Bronchial epithelial cell (primary cell): ENCODE measurements at regions not wholly inside any gene's neighbourhood (a gene's known extent, or its start where the extent isn't known, plus 50 kb on each side); places are given as distances from the start of the nearest gene placed in this dataset.
A peak's percentile ranks its signal among the peaks of the same experiment; 100 is the strongest.

Source experiments
- DNase-seq: peaks from one replicate; pipeline ENCODE4 v3.0.0-alpha.2; 2010; ENCODE audit warnings: low read depth
- FAIRE-seq: peaks from 2 replicates; lab custom pipeline; 2011; peaks lifted over from hg19 to GRCh38; lab: Jason Lieb, UNC
- H3K27me3 ChIP-seq: 2 replicates; pipeline ENCODE4 v1.5.1; 2011; ENCODE audit warnings: low read length; ENCODE audit not compliant: control insufficient read depth, insufficient read depth
- H3K36me3 ChIP-seq: 2 replicates; pipeline ENCODE4 v1.5.1; 2011; ENCODE audit warnings: low read length; ENCODE audit not compliant: control insufficient read depth, insufficient read depth
- H3K4me3 ChIP-seq: 2 replicates; pipeline ENCODE4 v1.5.1; 2011; ENCODE audit warnings: mild to moderate bottlenecking, low read depth, low read length, control low read depth
- CTCF ChIP-seq: IDR thresholded peaks from 2 replicates; pipeline ENCODE4 v1.5.1; 2011; ENCODE audit warnings: mild to moderate bottlenecking, moderate library complexity, low read length, control low read depth, inconsistent platforms; ENCODE audit not compliant: insufficient read depth, severe bottlenecking

GRCh38 chr3:120524171-120524923, 71.8 kb upstream of the NDUFB4 start:
- FAIRE-seq (no peak), DNase-seq (peak; percentile 78)
- TF ChIP-seq CTCF, result no peak
- Histone ChIP-seq H3K36me3 (no peaks in the 10 kb centered on the region), H3K27me3 (no peaks in the 10 kb centered on the region), H3K4me3 (no peak overlapping the region)

DNA sequence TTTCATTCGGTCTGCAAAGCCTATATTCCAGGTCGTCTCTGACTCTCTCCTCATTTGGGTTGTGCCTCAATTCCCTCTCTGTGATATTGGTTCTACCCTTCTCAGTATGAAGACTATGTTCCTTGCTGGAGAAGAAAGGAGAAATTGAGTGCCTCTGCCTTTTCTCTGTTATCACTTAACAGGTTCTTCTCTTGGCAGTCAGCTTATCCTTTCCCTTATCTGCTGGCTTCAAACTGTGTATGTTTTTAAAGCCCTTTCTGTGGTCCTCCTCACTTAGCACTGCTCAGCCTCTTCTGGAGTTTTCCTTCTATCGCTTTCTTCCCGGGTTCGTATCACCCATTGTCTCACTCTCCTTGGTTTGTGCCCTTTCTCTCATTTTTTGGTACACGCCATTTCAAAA, 65.3 kb upstream of the FSTL1 start:
- H3K4me3 ChIP-seq, result no peak overlapping the region
- FAIRE-seq, result no peak
- no peaks in the 10 kb centered on the region for H3K36me3 ChIP-seq
- no peak for DNase-seq
- H3K27me3 ChIP-seq, result no peaks in the 10 kb centered on the region
- TF ChIP-seq CTCF, result no peak

GRCh38 chr3:120512655-120513054, 61.9 kb upstream of the FSTL1 start:
- no peak overlapping the region for H3K4me3 ChIP-seq
- DNase-seq, result no peak
- H3K27me3 ChIP-seq, result no peaks in the 10 kb centered on the region
- FAIRE-seq, result no peak
- H3K36me3 ChIP-seq, result no peaks in the 10 kb centered on the region
- TF ChIP-seq CTCF, result no peak

DNA sequence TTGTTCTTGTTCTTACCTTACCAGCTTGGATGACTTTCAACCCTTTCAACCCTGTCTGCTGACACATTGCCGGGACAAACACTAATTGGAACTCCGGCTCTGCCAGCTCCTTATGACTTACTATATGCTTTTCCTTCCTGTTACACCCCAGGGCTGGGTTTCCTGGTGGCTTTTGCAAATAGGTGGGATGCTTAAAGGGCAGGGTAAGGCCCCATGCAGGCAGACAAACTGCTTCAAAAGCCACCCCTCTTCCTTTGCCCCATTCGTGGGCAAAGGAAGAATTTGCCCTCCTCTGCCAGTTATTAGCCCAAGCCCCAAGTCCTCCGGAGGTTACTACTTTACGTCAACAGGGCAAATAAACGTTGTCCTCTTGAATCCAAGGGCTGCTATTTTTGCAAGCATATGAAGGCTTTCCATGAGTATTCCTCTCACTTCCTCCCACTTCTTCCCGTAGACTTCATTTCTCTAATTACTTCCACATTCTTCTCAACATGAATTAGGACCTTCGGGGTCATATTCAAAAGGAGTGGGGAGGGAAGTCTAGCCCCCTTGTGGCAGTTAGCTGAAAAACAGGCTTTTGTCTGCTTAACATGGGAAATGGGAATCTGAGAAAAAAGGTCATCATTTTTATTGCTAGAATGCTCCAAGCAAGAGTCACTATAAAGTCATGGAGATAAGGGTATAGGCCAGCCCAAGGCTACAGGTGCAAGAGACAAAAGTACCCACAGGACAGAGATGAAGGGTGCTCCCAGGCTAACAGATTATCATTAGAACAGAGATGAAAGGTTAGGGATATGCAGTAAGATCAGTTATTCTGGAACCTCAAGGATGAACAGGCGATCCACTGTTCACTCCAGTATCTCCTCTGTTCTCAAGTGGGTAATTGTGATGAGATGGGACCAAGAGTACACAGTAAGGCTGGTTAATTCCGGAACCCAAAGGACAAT, 56.3 kb upstream of the FSTL1 start:
- DNase-seq, result peak; percentile 75
- FAIRE-seq, result no peak
- no peaks in the 10 kb centered on the region for H3K36me3 ChIP-seq
- peak overlapping the region; percentile 6 for H3K4me3 ChIP-seq
- no peaks in the 10 kb centered on the region for H3K27me3 ChIP-seq
- TF ChIP-seq CTCF, result peak; percentile 65

DNA sequence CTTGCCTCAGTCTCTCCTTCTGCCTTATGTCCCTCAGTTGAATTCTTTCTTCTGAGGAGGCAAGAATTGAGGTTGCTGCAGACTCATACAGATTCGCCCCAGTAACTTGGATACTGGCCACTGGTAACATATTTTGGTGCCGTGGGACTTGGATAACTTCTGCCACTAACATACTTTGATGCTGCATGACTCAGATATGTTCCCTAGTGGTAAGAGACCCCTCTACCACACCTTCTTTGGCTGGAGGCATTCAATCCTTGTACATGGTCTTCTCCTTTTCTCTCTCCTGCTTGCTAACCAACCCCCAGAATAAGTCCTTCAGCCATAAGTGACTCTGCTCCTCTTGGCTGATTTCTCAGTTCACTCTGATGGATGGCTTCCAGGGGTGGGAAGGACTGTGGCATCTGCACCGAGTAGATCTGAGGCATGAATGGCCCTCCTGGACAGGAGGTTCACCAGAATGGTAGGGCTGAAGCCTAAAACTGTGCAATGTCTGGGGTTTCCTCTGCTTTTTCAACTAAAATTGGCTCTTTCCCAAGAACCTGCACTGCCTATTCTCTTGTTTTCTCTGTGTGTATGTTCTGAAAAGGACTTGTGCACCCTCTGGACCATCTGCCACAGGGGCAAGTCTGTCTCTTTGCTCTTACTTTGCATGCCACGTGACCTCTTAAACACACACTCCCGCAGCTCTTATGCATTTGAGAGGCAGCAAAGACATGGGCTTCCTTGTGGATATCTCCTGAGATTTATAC, 55.5 kb upstream of the FSTL1 start:
- H3K36me3 ChIP-seq, result no peaks in the 10 kb centered on the region
- FAIRE-seq, result no peak
- no peak overlapping the region for H3K4me3 ChIP-seq

More for the DNA sequence above, 55.5 kb upstream of the FSTL1 start:
- DNase-seq, result no peak
- TF ChIP-seq CTCF, result no peak
- H3K27me3 ChIP-seq, result no peaks in the 10 kb centered on the region
